ENCODE measurements at regions not wholly inside any gene's neighbourhood (a gene's known extent, or its start where the extent isn't known, plus 50 kb on each side); places are given as distances from the start of the nearest gene placed in this dataset.

GRCh38 chrX:138294951-138295350 lies 416.6 kb downstream of the FGF13 start:
- DNase-seq = no peak

- DNase-seq = no peak
Observed at GRCh38 chrX:138298268-138298667, 413.2 kb downstream of the FGF13 start.

GRCh38 chrX:138345801-138346200 lies 365.7 kb downstream of the FGF13 start:
- no peak for DNase-seq

GRCh38 chrX:138349351-138349750 lies 362.2 kb downstream of the FGF13 start:
- DNase-seq = no peak

- DNase-seq = no peak
Observed at GRCh38 chrX:138378876-138379275, 332.6 kb downstream of the FGF13 start.

- no peak for DNase-seq
Observed at GRCh38 chrX:138408101-138408500, 303.4 kb downstream of the FGF13 start.

- DNase-seq = no peak
Observed at GRCh38 chrX:138411048-138411447, 300.5 kb downstream of the FGF13 start.

All from central memory CD4-positive, alpha-beta T cell (primary cell).